ENCODE measurements at regions not wholly inside any gene's neighbourhood (a gene's known extent, or its start where the extent isn't known, plus 50 kb on each side); places are given as distances from the start of the nearest gene placed in this dataset.

- peaks cover 89% of the 10 kb centered on the region for H3K9me3 Mint-ChIP-seq
- no peaks in the 10 kb centered on the region for H3K4me1 Mint-ChIP-seq
- no peak overlapping the region for H3K27ac Mint-ChIP-seq
- no peak for DNase-seq (ENCODE audit: low spot score)
- Histone ChIP-seq H3K79me2 (replicated peaks; ENCODE audit: insufficient read depth) (no peaks in the 10 kb centered on the region), H4K20me1 (replicated peaks; ENCODE audit: insufficient read depth) (no peaks in the 10 kb centered on the region), H3K4me1 (ENCODE audit: insufficient read depth) (no peaks in the 10 kb centered on the region), H3K27me3 (ENCODE audit: insufficient read depth) (no peaks in the 10 kb centered on the region), H2AFZ (no peak overlapping the region), H3K4me2 (no peak overlapping the region), H3K9me2 (ENCODE audit: insufficient read depth) (no peaks in the 10 kb centered on the region), H3K27ac (ENCODE audit: low read depth) (no peak overlapping the region), H3K4me3 (no peak overlapping the region), H3F3A (replicated peaks; ENCODE audit: low read depth) (no peaks in the 10 kb centered on the region), H3K36me3 (ENCODE audit: insufficient read depth) (no peaks in the 10 kb centered on the region)
- H3K36me3 Mint-ChIP-seq (ENCODE audit: low read depth): peaks cover 16% of the 10 kb centered on the region; the same call in 2 of the 3 replicates
- no peak for ATAC-seq
- no peak overlapping the region for H3K4me3 Mint-ChIP-seq
- H3K27me3 Mint-ChIP-seq (ENCODE audit: insufficient read depth, low read depth, poor library complexity): peaks cover 3% of the 10 kb centered on the region
- TF ChIP-seq ETS1 (IDR thresholded peaks at IDR 0.05) (no peak), CREB1 (CRISPR knock-in tag; IDR thresholded peaks at IDR 0.05; ENCODE audit: low read depth) (no peak)
These were observed 1153.4 kb downstream of the TMEM121 start for GRCh38 chr14:106679776-106680175.

GRCh38 chr14:106681161-106681560 is 1154.8 kb downstream of the TMEM121 start:
- TF ChIP-seq ZNF114 (CRISPR knock-in tag; IDR thresholded peaks at IDR 0.05) (no peak), EZH2phosphoT487 (IDR thresholded peaks at IDR 0.05; ENCODE audit: unreplicated experiment) (no peak), JUNB (IDR thresholded peaks at IDR 0.05; ENCODE audit: unreplicated experiment) (no peak), CTCF (conservative IDR thresholded peaks at IDR 0.05; ENCODE audit: low read depth in 2 of 2) (no peak)
- Histone ChIP-seq H4K20me1 (replicated peaks; ENCODE audit: insufficient read depth) (no peaks in the 10 kb centered on the region), H3K4me1 (ENCODE audit: insufficient read depth) (no peaks in the 10 kb centered on the region), H3K27ac (ENCODE audit: low read depth) (no peak overlapping the region), H3F3A (replicated peaks; ENCODE audit: low read depth) (no peaks in the 10 kb centered on the region), H3K36me3 (ENCODE audit: insufficient read depth) (0 out of 2 replicates have a peak, but pooled peaks cover 4% of the 10 kb centered on the region), H3K79me2 (replicated peaks; ENCODE audit: insufficient read depth) (no peaks in the 10 kb centered on the region), H2AFZ (no peak overlapping the region), H3K27me3 (ENCODE audit: insufficient read depth) (no peaks in the 10 kb centered on the region), H3K4me3 (no peak overlapping the region), H3K9me2 (ENCODE audit: insufficient read depth) (no peaks in the 10 kb centered on the region), H3K4me2 (no peak overlapping the region)
- Mint-ChIP-seq H3K27ac (no peak overlapping the region), H3K4me1 (no peaks in the 10 kb centered on the region), H3K9me3 (peaks cover 92% of the 10 kb centered on the region), H3K4me3 (no peak overlapping the region), H3K27me3 (ENCODE audit: insufficient read depth, low read depth, poor library complexity) (peaks cover 3% of the 10 kb centered on the region), H3K36me3 (ENCODE audit: low read depth) (peaks cover 23% of the 10 kb centered on the region; the same call in 2 of the 3 replicates)
- DNase-seq (ENCODE audit: low spot score) (no peak), ATAC-seq (no peak)

- Mint-ChIP-seq H3K36me3 (ENCODE audit: low read depth) (peaks cover 23% of the 10 kb centered on the region; the same call in 2 of the 3 replicates), H3K27ac (no peak overlapping the region), H3K9me3 (peaks cover 93% of the 10 kb centered on the region), H3K4me1 (no peaks in the 10 kb centered on the region), H3K4me3 (no peak overlapping the region), H3K27me3 (ENCODE audit: insufficient read depth, low read depth, poor library complexity) (peaks cover 3% of the 10 kb centered on the region)
- no peaks in the 10 kb centered on the region for H3F3A ChIP-seq (replicated peaks; ENCODE audit: low read depth)
- no peaks in the 10 kb centered on the region for H3K9me2 ChIP-seq (ENCODE audit: insufficient read depth)
- H3K79me2 ChIP-seq (replicated peaks; ENCODE audit: insufficient read depth): no peaks in the 10 kb centered on the region
- no peaks in the 10 kb centered on the region for H4K20me1 ChIP-seq (replicated peaks; ENCODE audit: insufficient read depth)
- H3K4me3 ChIP-seq: no peak overlapping the region
- DNase-seq (ENCODE audit: low spot score): no peak
- H3K4me2 ChIP-seq: no peak overlapping the region
- peaks cover 6% of the 10 kb centered on the region; the same call in 1 of the 2 replicates for H3K36me3 ChIP-seq (ENCODE audit: insufficient read depth)
- H2AFZ ChIP-seq: no peak overlapping the region
- H3K27me3 ChIP-seq (ENCODE audit: insufficient read depth): no peaks in the 10 kb centered on the region
- no peak for ATAC-seq
- H3K4me1 ChIP-seq (ENCODE audit: insufficient read depth): no peaks in the 10 kb centered on the region
- no peak overlapping the region for H3K27ac ChIP-seq (ENCODE audit: low read depth)
- no peak for TF ChIP-seq ZNF462 (CRISPR knock-in tag; IDR thresholded peaks at IDR 0.05)
These were observed 1155.2 kb downstream of the TMEM121 start for GRCh38 chr14:106681568-106681967.
